SH-SY5Y (cell line): ENCODE measurements at regions not wholly inside any gene's neighbourhood (a gene's known extent, or its start where the extent isn't known, plus 50 kb on each side); places are given as distances from the start of the nearest gene placed in this dataset.

Experiments used
- GATA2 ChIP-seq: IDR thresholded peaks from 2 replicates; pipeline ENCODE4 v1.6.1; 2011; ENCODE audit warnings: mild to moderate bottlenecking, low read depth, low read length
- GATA3 ChIP-seq: IDR thresholded peaks from 2 replicates; pipeline ENCODE4 v1.6.1; 2011; ENCODE audit warnings: low read depth, mild to moderate bottlenecking, low read length, moderate library complexity

GRCh38 chr4:63556332-63556731 lies 852.9 kb downstream of the TECRL start:
- TF ChIP-seq GATA3 (no peak), GATA2 (no peak)

DNA sequence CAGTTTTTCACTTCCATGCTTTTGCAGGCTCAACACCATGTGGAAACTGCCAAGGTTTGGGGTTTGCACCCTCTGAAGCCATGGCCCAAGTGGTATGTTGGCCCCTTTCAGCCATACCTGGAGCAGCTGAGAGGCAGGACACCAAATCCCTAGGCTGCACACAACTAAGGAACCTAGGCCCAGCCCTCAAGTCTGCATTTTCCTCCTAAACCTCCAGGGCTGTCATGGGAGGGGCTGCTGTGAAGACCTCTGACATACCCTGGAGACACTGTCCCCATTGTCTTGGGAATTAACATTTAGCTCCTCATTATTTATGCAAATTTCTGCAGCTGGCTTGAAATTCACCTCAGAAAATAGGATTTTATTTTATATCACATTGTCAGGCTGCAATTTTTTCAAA lies 856.1 kb downstream of the TECRL start:
- TF ChIP-seq GATA2 (no peak), GATA3 (no peak)

DNA sequence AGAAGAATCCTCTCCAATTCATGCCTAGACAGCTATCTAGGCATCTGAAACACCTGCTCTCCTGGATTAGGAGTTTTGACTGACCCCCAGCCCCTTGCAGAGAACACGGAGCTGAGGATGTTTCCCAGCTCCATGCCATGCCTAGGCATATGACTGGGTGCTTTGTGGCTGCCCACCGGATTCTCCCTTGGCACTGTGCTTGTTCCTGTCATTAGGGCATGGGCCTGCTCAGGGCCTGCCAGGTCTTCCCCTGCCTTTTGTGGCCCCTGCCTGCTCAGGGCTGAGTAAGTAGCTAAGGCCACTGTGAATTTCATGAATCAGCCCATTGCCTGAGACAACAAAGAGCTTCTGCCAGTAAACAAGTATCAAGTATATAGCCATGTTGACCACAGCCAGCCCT lies 867.4 kb downstream of the TECRL start:
- no peak for TF ChIP-seq GATA3
- no peak for TF ChIP-seq GATA2

DNA sequence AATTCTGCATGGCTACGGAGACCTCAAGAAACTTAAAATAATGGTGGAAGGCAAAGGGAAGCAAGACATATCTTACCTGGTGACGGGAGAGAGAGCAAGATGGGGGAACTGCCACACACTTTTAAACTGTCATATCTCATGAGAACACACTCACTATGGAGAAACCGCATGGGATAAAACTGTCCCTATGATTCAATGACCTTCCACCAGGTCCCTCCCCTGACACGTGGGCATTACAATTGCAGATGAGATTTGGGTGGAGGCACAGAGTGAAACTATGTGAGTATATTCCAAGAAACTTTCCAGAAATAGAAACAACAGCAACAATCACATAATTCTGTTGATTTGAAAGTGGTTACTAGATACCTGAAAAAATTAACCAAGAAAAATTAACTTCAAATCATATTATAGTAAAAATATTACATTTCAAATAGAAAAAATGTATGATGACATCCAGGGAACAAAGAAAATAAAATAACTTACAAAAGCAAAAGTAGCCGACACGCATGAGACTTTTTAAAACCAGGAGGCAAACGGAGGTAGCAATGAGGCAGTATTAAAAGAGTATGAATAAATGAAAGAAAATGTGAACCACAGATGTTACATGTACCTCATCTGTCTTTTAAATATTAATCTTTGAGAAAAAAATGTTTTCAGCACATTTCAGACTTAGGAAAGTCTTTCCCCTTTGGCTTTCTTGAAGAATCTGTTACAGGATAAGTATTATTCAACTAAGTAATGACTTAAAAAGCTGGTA lies 879.5 kb downstream of the TECRL start:
- TF ChIP-seq GATA3: no peak
- no peak for TF ChIP-seq GATA2

DNA sequence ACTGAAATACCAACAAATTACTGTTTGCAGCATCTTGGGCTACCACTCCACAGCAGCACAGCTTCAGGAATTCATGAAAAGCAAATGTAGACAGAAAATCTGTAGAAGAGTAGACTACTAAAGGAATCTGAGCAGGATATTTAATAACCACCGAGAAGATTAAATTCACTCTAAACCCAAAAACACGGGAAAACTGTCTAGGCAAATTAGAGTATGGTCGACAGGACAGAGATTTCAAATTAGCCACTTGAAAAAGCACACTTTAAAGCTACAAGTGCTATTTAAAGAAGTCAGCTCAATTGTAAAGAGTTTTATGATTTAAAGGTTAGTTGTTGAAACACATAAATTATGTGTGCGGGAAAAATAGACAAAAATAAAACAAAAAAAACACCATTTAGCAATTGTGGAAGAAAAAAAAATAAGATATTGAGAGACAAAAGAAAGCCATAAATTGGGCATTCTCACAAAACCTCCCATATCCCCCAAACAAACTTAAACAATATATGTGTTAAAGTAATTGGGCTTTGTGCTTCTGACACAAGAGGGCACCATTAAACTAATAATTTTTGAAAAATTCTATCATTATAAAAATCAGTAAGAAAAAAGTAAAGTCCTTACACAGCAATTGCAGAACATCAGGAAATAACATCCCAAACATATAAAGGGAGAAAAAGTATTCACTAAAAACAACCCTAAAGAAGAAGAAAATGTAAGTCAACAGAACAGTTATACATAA lies 880.8 kb downstream of the TECRL start:
- TF ChIP-seq GATA3 (no peak), GATA2 (no peak)

DNA sequence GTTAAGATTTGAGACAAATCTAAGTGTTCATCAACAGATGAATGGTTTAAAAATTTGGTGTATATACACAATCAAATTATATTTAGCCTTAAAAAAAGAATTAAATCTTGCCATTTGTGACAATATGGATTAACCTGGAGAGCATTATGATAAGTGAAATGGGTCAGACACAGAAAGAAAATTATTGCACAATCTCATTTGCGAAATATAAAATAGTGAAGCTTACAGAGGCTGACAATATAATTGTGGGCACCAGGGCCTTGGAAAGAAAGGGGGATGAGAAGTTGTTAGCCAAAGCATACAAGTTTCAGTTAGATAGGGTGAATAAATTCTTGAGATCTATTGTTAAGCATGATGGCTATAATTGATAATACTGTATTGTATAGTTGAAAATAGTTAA lies 883.0 kb downstream of the TECRL start:
- TF ChIP-seq GATA2 (no peak), GATA3 (no peak)

- TF ChIP-seq GATA3: no peak
- no peak for TF ChIP-seq GATA2
These were observed 884.5 kb downstream of the TECRL start for GRCh38 chr4:63524764-63525163.

GRCh38 chr4:63505714-63506460 lies 903.4 kb downstream of the TECRL start:
- TF ChIP-seq GATA2: no peak
- no peak for TF ChIP-seq GATA3

DNA sequence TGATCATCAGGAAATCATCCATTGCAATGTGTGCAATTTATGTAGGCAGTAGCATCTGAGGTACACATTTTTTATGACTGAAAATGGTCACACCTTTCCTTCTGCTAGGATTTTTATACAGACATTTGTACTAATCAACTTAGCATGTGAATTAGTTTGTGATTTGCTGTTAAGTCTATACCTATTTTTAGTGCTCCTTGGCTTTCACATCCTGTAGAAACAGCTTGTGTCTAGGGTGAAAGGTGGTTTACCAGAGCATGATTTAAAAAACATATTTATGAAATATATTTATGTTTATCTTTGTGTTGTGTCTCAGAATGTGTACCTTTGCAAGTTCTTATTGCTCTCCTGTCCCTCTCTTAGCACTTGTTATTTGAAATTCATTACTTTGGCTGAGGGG lies 916.0 kb downstream of the TECRL start:
- TF ChIP-seq GATA2 (no peak), GATA3 (no peak)

DNA sequence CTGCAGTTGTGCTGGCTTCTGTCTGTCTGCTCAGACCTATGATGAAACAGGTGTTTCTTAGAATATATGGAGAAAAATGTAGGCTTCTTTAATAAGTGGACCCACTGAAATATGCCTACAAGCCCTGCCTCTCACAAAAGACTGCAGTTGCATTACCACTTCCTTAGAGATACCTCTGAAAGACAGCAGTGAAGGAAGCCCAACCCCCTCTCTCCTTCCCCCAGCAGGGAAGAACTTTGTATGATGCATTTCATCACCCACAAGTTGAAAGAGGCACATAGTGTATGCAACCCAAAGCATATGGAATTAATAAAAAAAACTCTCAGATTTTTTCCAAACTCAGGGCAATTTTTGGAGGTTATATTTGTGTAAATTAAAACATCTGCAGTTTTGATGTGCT lies 916.7 kb downstream of the TECRL start:
- TF ChIP-seq GATA2 (no peak), GATA3 (no peak)

DNA sequence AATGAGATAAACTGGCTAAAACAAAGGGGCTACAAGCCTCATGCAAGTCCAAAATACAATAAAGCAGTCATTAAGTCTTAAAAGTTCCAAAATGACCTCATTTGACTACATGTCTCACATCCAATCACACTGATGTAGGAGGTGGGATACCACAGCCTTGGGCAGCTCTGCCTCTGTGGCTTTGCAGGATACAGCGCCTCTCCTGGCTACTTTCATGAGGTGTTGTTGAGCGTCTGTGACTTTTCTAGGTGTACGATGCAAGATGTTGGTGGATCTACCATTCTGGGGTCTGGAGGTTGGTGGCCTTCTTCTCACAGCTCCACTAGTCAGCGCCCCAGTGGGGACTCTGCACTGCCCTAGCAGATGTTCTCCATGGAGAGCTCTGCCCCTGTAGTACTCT lies 944.9 kb downstream of the TECRL start:
- TF ChIP-seq GATA3 (no peak), GATA2 (no peak)

GRCh38 chr4:63460075-63460474 lies 949.2 kb downstream of the TECRL start:
- TF ChIP-seq GATA2 (no peak), GATA3 (no peak)

DNA sequence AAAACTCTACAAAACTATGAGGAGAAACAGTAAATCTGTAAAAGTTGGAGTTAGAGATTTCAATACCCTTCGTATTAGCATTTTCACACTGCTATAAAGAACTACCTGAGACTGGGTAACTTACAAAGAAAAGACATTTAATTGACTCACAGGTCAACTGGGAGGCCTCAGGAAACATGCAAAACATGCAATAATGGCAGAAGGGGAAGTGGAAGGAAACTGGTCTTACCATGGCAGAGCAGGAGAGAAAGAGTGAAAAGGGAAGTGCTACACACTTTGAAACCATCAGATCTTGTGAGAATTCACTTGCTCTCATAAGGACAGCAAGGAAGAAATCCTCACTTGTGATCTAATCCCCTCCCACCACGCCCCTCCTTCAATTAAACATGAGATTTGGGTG lies 949.9 kb downstream of the TECRL start:
- no peak for TF ChIP-seq GATA2
- no peak for TF ChIP-seq GATA3

DNA sequence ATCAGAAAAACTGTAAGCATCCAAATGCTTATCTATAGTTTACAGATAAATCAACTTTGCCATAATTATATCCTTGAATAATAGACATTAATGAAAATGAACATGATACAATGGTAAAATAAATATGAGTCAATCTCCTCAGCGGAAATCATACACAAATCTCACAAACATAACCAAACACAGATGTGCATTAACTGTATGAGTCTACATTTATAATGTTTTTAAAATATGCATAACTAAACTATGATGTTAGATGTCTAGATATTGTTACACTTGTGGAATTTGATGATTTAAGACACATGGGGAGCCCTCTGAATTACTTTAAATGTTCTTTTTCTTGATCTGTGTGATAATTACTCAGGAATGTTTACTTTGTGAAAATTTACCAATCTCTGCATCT lies 951.2 kb downstream of the TECRL start:
- TF ChIP-seq GATA2: no peak
- TF ChIP-seq GATA3: no peak

GRCh38 chr4:63440236-63440635 lies 969.0 kb downstream of the TECRL start:
- TF ChIP-seq GATA2 (no peak), GATA3 (no peak)

DNA sequence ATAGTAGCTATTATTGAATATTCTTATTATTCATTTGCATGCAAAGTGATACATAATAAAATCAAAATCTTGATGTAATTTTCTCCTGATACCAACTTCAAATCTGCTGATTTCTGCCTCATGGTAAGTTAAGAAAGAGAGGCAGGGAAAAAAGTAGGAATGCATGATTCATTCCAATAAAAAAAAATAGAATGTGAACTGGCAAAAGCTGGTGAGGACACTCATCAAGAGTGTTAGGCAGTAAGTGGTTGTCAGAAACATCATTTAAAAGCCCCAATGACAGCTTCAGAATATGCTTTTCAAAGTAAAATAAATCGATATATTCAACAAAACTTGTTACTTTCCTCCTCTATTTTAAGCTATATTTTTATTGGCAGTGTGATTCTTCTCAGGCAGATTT lies 979.1 kb downstream of the TECRL start:
- no peak for TF ChIP-seq GATA3
- TF ChIP-seq GATA2: no peak
